ENCODE measurements at regions not wholly inside any gene's neighbourhood (a gene's known extent, or its start where the extent isn't known, plus 50 kb on each side); places are given as distances from the start of the nearest gene placed in this dataset.
A peak's percentile ranks its signal among the peaks of the same experiment; 100 is the strongest.

GRCh38 chr4:180059216-180059881 lies 2183.9 kb upstream of the TENM3 start:
- no peak for TF ChIP-seq CTCF (conservative IDR thresholded peaks at IDR 0.05; ENCODE audit: low read depth, low read length)
- peak overlapping the region; percentile 63 for H3K4me3 ChIP-seq (ENCODE audit: low read depth, low read length)
- DNase-seq (ENCODE audit: low read depth): no peak

DNA sequence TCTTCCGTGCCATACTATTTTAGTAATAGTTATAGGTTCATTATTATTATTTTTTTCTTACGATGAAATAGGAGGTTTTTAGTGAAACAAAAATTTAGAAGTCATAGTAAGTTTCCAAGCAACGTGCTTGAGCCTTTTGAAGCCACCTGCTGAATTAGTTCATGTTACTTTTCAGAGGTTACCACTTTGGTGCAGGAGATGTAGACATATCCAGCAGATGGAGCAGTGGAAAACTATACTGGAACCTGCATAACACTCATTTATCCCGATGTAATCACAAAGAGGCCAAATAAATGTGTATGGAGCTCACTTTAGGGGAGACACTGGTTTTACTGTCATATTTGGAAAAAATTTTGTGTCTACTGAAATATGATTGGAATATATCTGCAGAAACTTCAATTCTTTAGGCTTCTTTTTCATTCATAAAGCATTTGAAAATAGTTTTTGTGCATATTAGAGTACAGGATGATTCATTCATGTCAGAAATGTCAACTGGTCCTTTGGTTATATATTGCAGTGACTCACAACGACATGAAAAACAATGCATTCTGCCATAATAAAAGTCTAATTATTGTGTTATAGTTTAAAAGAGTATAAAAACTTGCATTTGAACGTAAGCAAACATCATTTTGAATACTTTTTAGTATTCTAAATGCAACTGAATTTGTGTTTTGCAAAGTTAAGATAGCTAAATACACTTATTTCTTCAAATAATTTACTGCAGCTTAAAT lies 2182.9 kb upstream of the TENM3 start:
- peak; percentile 52 for TF ChIP-seq CTCF (conservative IDR thresholded peaks at IDR 0.05; ENCODE audit: low read depth, low read length)
- no peak for DNase-seq (ENCODE audit: low read depth)
- H3K4me3 ChIP-seq (ENCODE audit: low read depth, low read length): peak overlapping the region; percentile 63

DNA sequence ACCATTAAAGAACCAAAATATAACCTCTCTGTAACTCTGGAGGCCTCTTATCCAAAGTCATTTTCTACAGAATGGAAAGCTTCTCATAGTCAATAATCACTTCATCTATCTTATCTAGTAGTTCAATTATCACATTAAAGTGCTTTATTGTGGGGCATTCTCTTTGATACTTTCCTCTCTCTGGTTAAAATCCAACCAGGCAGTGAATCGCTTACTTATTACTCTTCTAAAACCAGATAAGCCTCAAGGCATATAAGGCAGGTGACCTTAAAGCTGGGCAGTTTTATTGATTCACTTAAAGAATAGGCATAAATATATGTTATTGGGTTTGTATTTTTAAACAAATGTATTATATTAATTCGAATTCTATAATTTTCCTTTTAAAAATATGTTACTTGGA lies 2162.1 kb upstream of the TENM3 start:
- no peak for TF ChIP-seq CTCF (conservative IDR thresholded peaks at IDR 0.05; ENCODE audit: low read depth, low read length)
- no peak for DNase-seq (ENCODE audit: low read depth)
- no peak overlapping the region for H3K4me3 ChIP-seq (ENCODE audit: low read depth, low read length)

DNA sequence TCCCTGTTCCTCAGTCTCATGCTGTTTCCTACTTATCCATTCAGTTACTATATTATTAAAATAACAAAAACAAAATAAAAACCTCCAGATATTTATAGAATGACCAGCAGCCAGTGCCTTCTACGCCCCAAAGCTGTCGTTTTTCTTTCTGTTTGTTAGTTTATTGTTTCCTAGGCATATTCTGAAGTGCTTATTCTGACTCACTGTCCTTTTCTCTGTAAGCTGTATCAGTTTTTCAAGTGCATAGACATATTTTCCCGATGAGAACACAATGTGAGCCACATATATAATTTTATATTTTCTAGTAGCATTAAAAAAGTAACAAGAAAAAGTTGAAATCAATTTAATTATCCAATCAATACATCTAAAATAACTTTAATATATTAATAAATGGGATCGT lies 2158.6 kb upstream of the TENM3 start:
- DNase-seq (ENCODE audit: low read depth): no peak
- no peak overlapping the region for H3K4me3 ChIP-seq (ENCODE audit: low read depth, low read length)
- TF ChIP-seq CTCF (conservative IDR thresholded peaks at IDR 0.05; ENCODE audit: low read depth, low read length): no peak

DNA sequence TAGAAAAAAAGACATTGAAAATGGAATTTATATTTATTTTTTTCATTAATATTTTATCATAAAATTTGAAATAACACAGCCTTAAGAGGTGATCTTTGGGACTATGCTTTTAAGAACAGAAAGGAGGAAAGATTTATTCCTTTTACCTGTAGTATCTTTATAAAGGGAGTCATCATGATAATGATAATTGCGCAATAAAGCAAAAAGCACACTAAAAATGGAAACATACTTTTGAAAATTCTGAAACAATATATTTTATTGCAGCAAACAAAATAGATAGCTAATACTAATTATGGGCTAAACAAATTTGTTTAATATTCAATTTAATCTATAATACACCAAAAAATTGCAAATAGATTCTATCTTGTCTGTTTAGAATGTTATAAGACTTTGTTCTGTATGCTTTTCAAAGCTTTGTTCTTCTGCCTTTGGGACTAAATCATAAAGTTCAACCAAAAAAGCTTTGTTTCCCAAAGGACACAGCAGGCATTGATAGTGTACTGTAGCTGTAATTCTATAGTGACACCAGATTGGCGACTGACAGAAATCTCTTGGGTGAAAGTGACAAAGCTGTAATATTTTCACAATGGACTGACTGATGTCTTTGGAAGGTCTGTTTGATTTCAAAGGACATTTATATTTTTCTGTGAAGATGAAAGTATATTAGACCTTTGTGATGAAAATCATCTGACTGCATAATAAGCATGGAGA lies 2156.6 kb upstream of the TENM3 start:
- TF ChIP-seq CTCF (conservative IDR thresholded peaks at IDR 0.05; ENCODE audit: low read depth, low read length): no peak
- no peak overlapping the region for H3K4me3 ChIP-seq (ENCODE audit: low read depth, low read length)
- no peak for DNase-seq (ENCODE audit: low read depth)

DNA sequence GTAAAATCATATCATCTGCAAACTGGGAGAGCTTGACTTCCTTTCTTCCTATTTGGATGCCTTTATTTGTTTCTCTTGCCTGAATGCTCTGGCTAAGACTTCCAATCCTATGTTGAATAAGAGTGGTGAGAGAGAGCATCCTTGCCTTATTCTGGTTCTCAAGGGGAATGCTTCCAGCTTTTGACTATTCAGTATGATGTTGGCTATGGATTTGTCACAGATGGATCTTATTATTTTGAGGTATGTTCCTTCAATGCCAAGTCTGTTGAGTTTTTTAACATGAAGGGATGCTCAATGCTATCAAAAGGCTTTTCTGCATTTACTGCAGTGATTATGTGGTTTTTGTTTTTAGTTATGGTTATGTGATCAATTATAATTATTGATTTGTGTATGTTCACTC lies 2144.6 kb upstream of the TENM3 start:
- no peak overlapping the region for H3K4me3 ChIP-seq (ENCODE audit: low read depth, low read length)
- no peak for TF ChIP-seq CTCF (conservative IDR thresholded peaks at IDR 0.05; ENCODE audit: low read depth, low read length)

More for the DNA sequence above, 2144.6 kb upstream of the TENM3 start:
- no peak for DNase-seq (ENCODE audit: low read depth)

All from epithelial cell of proximal tubule (primary cell).